Adrenal gland (tissue), 5 donors: ENCODE measurements at regions not wholly inside any gene's neighbourhood (a gene's known extent, or its start where the extent isn't known, plus 50 kb on each side); places are given as distances from the start of the nearest gene placed in this dataset.

ENCODE experiments used
- POLR2A ChIP-seq, 2 donors: fragments of 450-650 bp; IDR thresholded peaks; one replicate each; pipeline ENCODE4 v1.6.1; 2017; ENCODE audit warnings: antibody characterized with exemption in 2 of 2, mild to moderate bottlenecking in 2 of 2, moderate library complexity in 1 of 2
- TF ChIP-seq, protein P1 (sequence below), 6 experiments: fragments of 450-650 bp in 4 of 6; fragments of 200-600 bp in 2 of 6; sonication (generic) in 1 of 6; IDR thresholded peaks; 1 replicate in 5 of 6; 2 replicates in 1 of 6; pipeline versions ENCODE4 v1.5.1 to v1.8.0; 2016 to 2021; ENCODE audit warnings: antibody characterized with exemption in 6 of 6, mild to moderate bottlenecking in 2 of 6, moderate library complexity in 1 of 6
- donor health status: DM: no; HTN: no; CAD: no.

GRCh38 chr7:52080493-52080892, 763.9 kb upstream of the COBL start:
- TF ChIP-seq, protein P1, sequence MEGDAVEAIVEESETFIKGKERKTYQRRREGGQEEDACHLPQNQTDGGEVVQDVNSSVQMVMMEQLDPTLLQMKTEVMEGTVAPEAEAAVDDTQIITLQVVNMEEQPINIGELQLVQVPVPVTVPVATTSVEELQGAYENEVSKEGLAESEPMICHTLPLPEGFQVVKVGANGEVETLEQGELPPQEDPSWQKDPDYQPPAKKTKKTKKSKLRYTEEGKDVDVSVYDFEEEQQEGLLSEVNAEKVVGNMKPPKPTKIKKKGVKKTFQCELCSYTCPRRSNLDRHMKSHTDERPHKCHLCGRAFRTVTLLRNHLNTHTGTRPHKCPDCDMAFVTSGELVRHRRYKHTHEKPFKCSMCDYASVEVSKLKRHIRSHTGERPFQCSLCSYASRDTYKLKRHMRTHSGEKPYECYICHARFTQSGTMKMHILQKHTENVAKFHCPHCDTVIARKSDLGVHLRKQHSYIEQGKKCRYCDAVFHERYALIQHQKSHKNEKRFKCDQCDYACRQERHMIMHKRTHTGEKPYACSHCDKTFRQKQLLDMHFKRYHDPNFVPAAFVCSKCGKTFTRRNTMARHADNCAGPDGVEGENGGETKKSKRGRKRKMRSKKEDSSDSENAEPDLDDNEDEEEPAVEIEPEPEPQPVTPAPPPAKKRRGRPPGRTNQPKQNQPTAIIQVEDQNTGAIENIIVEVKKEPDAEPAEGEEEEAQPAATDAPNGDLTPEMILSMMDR (IDR thresholded peaks at IDR 0.05) = no peak
- TF ChIP-seq POLR2A (IDR thresholded peaks at IDR 0.05) = no peak
